ENCODE measurements at regions not wholly inside any gene's neighbourhood (a gene's known extent, or its start where the extent isn't known, plus 50 kb on each side); places are given as distances from the start of the nearest gene placed in this dataset.

- TF ChIP-seq OSR1 (CRISPR knock-in tag; IDR thresholded peaks at IDR 0.05) (no peak), CSDC2 (CRISPR knock-in tag; IDR thresholded peaks at IDR 0.05) (no peak), ZFP30 (CRISPR knock-in tag; IDR thresholded peaks at IDR 0.05) (no peak), ZC3H10 (CRISPR knock-in tag; IDR thresholded peaks at IDR 0.05) (no peak), ZNF70 (CRISPR knock-in tag; IDR thresholded peaks at IDR 0.05) (no peak), CREB5 (CRISPR knock-in tag; IDR thresholded peaks at IDR 0.05; ENCODE audit: low read depth) (no peak), BACH2 (CRISPR knock-in tag; IDR thresholded peaks at IDR 0.05; ENCODE audit: borderline replicate concordance) (no peak), SNAI2 (CRISPR knock-in tag; IDR thresholded peaks at IDR 0.05) (no peak), GLIS3 (CRISPR knock-in tag; IDR thresholded peaks at IDR 0.05) (no peak), ZNF565 (CRISPR knock-in tag; conservative IDR thresholded peaks at IDR 0.05; ENCODE audit: low read depth) (no peak), PATZ1 (CRISPR knock-in tag; IDR thresholded peaks at IDR 0.05; ENCODE audit: borderline replicate concordance) (no peak), ESRRG (CRISPR knock-in tag; IDR thresholded peaks at IDR 0.05) (no peak), ZFP3 (CRISPR knock-in tag; IDR thresholded peaks at IDR 0.05) (no peak), ZNF8 (CRISPR knock-in tag; IDR thresholded peaks at IDR 0.05) (no peak)
Measured at GRCh38 chr10:123600177-123600576, 66.0 kb upstream of the GPR26 start.

All from SK-N-SH treated with all-trans-retinoic acid at 6 μM for 48 hours (cell line).